HepG2 (cell line): ENCODE measurements at regions not wholly inside any gene's neighbourhood (a gene's known extent, or its start where the extent isn't known, plus 50 kb on each side); places are given as distances from the start of the nearest gene placed in this dataset.

ENCODE experiments used
- ATAC-seq: fragments of 200-7000 bp; cut with Tn5 transposase; 3 replicates; pipeline ENCODE4 v1.9.1; 2020; ENCODE audit warnings: mild to moderate bottlenecking, moderate library complexity
- BruUV-seq: library from RNA; stranded (reverse); fragments of 400-500 nt; replicated peaks from 2 replicates; lab custom pipeline; 2021; lab: Mats Ljungman, UMichigan
- CTCF ChIA-PET: fragments of 300-600 bp; formaldehyde crosslinking; extraction: SDS; loops from one replicate; lab custom pipeline; 2021; ENCODE audit warnings: low total read pairs, inconsistent platforms, low intra/inter-chr PET ratio; lab: Yijun Ruan, JAX
- POLR2A ChIA-PET: fragments of 350-600 bp; sonication (Branson Sonifier 250); formaldehyde crosslinking; loops from one replicate; lab custom pipeline; 2020; ENCODE audit warnings: antibody characterized with exemption, inconsistent platforms; lab: Yijun Ruan, JAX
- DNase-seq: peaks from one replicate; pipeline ENCODE4 v3.0.0-alpha.2; 2015; ENCODE audit warnings: low spot score
- FAIRE-seq: peaks from 3 replicates; lab custom pipeline; 2011; peaks lifted over from hg19 to GRCh38; lab: Jason Lieb, UNC
- H2AFZ ChIP-seq: one replicate; pipeline ENCODE4 v1.6.1; 2011; ENCODE audit warnings: low read length, inconsistent platforms
- H3K27ac ChIP-seq: fragments of 300-600 bp; 3 replicates; pipeline ENCODE4 v1.8.0; 2011; ENCODE audit warnings: mixed run types, mild to moderate bottlenecking, mixed read lengths, low read length, inconsistent platforms; ENCODE audit not compliant: insufficient read depth; ENCODE audit errors: extremely low read length
- H3K27me3 ChIP-seq, 2 experiments: fragments of 200-600 bp in 1 of 2; 2 replicates in 1 of 2; 3 replicates in 1 of 2; pipeline versions ENCODE4 v1.6.0 to v1.8.0; 2011; ENCODE audit warnings: low read length in 2 of 2, mild to moderate bottlenecking in 2 of 2, moderate library complexity in 2 of 2, inconsistent platforms in 1 of 2; ENCODE audit not compliant: insufficient read depth in 2 of 2, control insufficient read depth in 1 of 2
- H3K36me3 ChIP-seq, 2 experiments: fragments of 200-600 bp in 1 of 2; replicated peaks in 1 of 2; 2 replicates in 1 of 2; 3 replicates in 1 of 2; pipeline versions ENCODE4 v1.5.1 to v1.8.0; 2011; ENCODE audit warnings: low read length in 2 of 2, inconsistent platforms in 1 of 2; ENCODE audit not compliant: insufficient read depth in 2 of 2, control insufficient read depth in 1 of 2
- H3K4me1 ChIP-seq: 2 replicates; pipeline ENCODE4 v1.5.1; 2012; ENCODE audit warnings: low read length, inconsistent platforms; ENCODE audit not compliant: insufficient read depth
- H3K4me2 ChIP-seq: 2 replicates; pipeline ENCODE4 v1.6.0; 2011; ENCODE audit warnings: low read depth, low read length, inconsistent platforms
- H3K4me3 ChIP-seq, 3 experiments: fragments of 200-600 bp in 1 of 3; sonication (generic), shearing (Covaris generic) in 1 of 3; replicated peaks in 1 of 3; 2 replicates each; pipeline ENCODE4 v1.5.1; 2011 to 2016; ENCODE audit warnings: low read length in 3 of 3, inconsistent platforms in 2 of 3, low read depth in 2 of 3, mild to moderate bottlenecking in 2 of 3, control low read depth in 1 of 3, mixed read lengths in 1 of 3; ENCODE audit not compliant: insufficient read depth in 1 of 3
- H3K79me2 ChIP-seq: one replicate; pipeline ENCODE4 v1.6.1; 2011; ENCODE audit warnings: low read length, inconsistent platforms; ENCODE audit not compliant: insufficient read depth
- H3K9ac ChIP-seq: 2 replicates; pipeline ENCODE4 v1.6.0; 2011; ENCODE audit warnings: mild to moderate bottlenecking, low read depth, low read length, inconsistent platforms; ENCODE audit not compliant: insufficient read depth
- H3K9me3 ChIP-seq: 2 replicates; pipeline ENCODE4 v1.5.1; 2012; ENCODE audit warnings: mild to moderate bottlenecking, low read length
- H4K20me1 ChIP-seq: 2 replicates; pipeline ENCODE4 v1.6.0; 2011; ENCODE audit warnings: inconsistent platforms, mild to moderate bottlenecking, low read length, moderate library complexity; ENCODE audit not compliant: insufficient read depth
- CBFB ChIP-seq: sonication (generic); formaldehyde crosslinking; IDR thresholded peaks from 2 replicates; pipeline ENCODE4 v1.4.0; 2020; ENCODE audit warnings: missing genetic modification reagents
- FOXO1 ChIP-seq: sonication (generic); formaldehyde crosslinking; IDR thresholded peaks from 2 replicates; pipeline ENCODE4 v1.4.0; 2020; ENCODE audit warnings: missing genetic modification reagents
- IRX3 ChIP-seq: sonication (generic); formaldehyde crosslinking; IDR thresholded peaks from 2 replicates; pipeline ENCODE4 v1.8.1; 2023; ENCODE audit warnings: mild to moderate bottlenecking, low read depth, missing genetic modification reagents, borderline replicate concordance
- KAT7 ChIP-seq: IDR thresholded peaks from 2 replicates; pipeline ENCODE4 v1.6.1; 2018; ENCODE audit warnings: borderline replicate concordance, missing compliant biosample characterization
- NONO ChIP-seq, 2 experiments: fragments of 450-650 bp in 1 of 2; sonication (generic) in 1 of 2; formaldehyde crosslinking in 1 of 2; IDR thresholded peaks in 1 of 2; conservative IDR thresholded peaks in 1 of 2; 2 replicates each; pipeline versions ENCODE4 v1.6.1 to v1.8.0; 2017 to 2022; ENCODE audit warnings: mild to moderate bottlenecking in 1 of 2, missing genetic modification reagents in 1 of 2, moderate library complexity in 1 of 2
- YY1 ChIP-seq: IDR thresholded peaks from 2 replicates; pipeline ENCODE4 v1.6.1; 2011; ENCODE audit warnings: low read length, low read depth, moderate library complexity, mild to moderate bottlenecking; ENCODE audit not compliant: insufficient read depth, insufficient replicate concordance
- ZNF674 ChIP-seq: sonication (generic); formaldehyde crosslinking; IDR thresholded peaks from 2 replicates; pipeline ENCODE4 v1.5.0; 2020; ENCODE audit warnings: low read depth, mild to moderate bottlenecking, missing genetic modification reagents
- ZNF687 ChIP-seq: sonication (generic); formaldehyde crosslinking; IDR thresholded peaks from 2 replicates; pipeline ENCODE4 v1.5.1; 2020; ENCODE audit warnings: mild to moderate bottlenecking, missing genetic modification reagents, moderate library complexity
- WGBS: methylation state at CpG from one replicate; pipeline ENCODE4 v1.1.6; 2017; ENCODE audit warnings: low lambda C conversion rate; 5-methylcytosine and 5-hydroxymethylcytosine counted together
- in situ Hi-C: cut with HindIII; loops from 2 replicates; pipeline ENCODE4 v1.10.0; 2017; ENCODE audit warnings: low pct_unique_long_range_greater_than_20kb; ENCODE audit not compliant: extremely low pct_ligation_motif_present
- intact Hi-C: fragments of 100-400 bp; cut with micrococcal nuclease; formaldehyde crosslinking; loops from one replicate; pipeline ENCODE4 v1.10.0; 2022; ENCODE audit not compliant: unreplicated experiment

- TF ChIP-seq FOXO1 (CRISPR knock-in tag) (no peak), IRX3 (no peak), ZNF687 (CRISPR knock-in tag) (no peak), ZNF674 (CRISPR knock-in tag) (no peak), KAT7 (CRISPR knock-in tag) (no peak)
- TF ChIP-seq, all 625 proteins: peak for 0
Measured at GRCh38 chr20:24877652-24878051, 71.4 kb upstream of the CST7 start (continued).

DNA sequence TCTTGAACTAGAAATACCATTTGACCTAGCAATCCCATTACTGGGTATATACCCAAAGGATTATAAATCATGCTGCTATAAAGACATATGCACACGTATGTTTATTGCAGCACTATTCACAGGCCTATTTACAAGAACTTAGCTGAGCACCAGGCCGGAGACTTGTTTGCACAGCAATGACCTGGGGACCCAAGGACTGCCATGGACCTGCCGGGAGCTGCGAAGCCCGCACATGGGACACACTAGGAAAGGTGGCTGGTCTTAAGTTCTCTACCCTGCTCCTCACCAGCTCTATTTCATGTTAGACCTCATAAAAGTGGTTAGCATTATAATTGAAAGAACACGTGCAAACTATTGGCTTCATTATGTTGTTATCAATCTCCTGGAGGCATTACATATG is 70.4 kb upstream of the CST7 start:
- Histone ChIP-seq H3K4me1 (no peaks in the 10 kb centered on the region), H2AFZ (no peak overlapping the region), H3K27me3 (peaks cover 3 to 6% of the 10 kb centered on the region in 2 experiments; a peak in 2 of 5 replicates), H3K36me3 (no peaks in the 10 kb centered on the region), H3K9me3 (no peaks in the 10 kb centered on the region), H3K27ac (no peak overlapping the region), H3K4me2 (no peak overlapping the region), H4K20me1 (no peaks in the 10 kb centered on the region), H3K79me2 (no peaks in the 10 kb centered on the region), H3K4me3 (no peak overlapping the region), H3K9ac (no peak overlapping the region)
- ATAC-seq (no peak), FAIRE-seq (no peak), DNase-seq (no peak)
- no TSS peak for BruUV-seq
- POLR2A ChIA-PET: no interaction called here
- 2% methylated on average over 6 of the region's 6 CpGs for WGBS
- intact Hi-C loops (no loop called here), in situ Hi-C loops (no loop called here)
- TF ChIP-seq NONO (IDR thresholded peaks at IDR 0.05): no peak
- no peak for TF ChIP-seq NONO (CRISPR knock-in tag; conservative IDR thresholded peaks at IDR 0.05)
- TF ChIP-seq YY1: no peak
- TF ChIP-seq CBFB (CRISPR knock-in tag): no peak
- CTCF ChIA-PET: no interaction called here
